Fibroblast of lung (primary cell): ENCODE measurements at regions not wholly inside any gene's neighbourhood (a gene's known extent, or its start where the extent isn't known, plus 50 kb on each side); places are given as distances from the start of the nearest gene placed in this dataset.

Source experiments
- CTCF ChIP-seq, 2 donors: IDR thresholded peaks in 1 of 2; conservative IDR thresholded peaks in 1 of 2; 1 replicate in 1 of 2; 2 replicates in 1 of 2; pipeline ENCODE4 v1.5.1; 2011 to 2012; ENCODE audit warnings: low read length in 2 of 2, control low read depth in 1 of 2, inconsistent platforms in 1 of 2, low read depth in 1 of 2, mild to moderate bottlenecking in 1 of 2
- EZH2 ChIP-seq: IDR thresholded peaks from 2 replicates; pipeline ENCODE4 v1.5.1; 2012; ENCODE audit warnings: low read length, control low read depth, mild to moderate bottlenecking; ENCODE audit errors: missing control alignments

GRCh38 chr17:14444915-14445314, 144.0 kb downstream of the HS3ST3B1 start:
- TF ChIP-seq CTCF (conservative IDR thresholded peaks at IDR 0.05 in 1 of 2, IDR thresholded peaks at IDR 0.05 in 1 of 2; ENCODE audit: low read depth in 1 of 2, low read length in 2 of 2) (no peak), EZH2 (no peak)
